ENCODE measurements at regions not wholly inside any gene's neighbourhood (a gene's known extent, or its start where the extent isn't known, plus 50 kb on each side); places are given as distances from the start of the nearest gene placed in this dataset.

GRCh38 chr6:130298258-130298657 is 67.6 kb upstream of the TMEM200A start:
- no peak for TF ChIP-seq CTCF (IDR thresholded peaks at IDR 0.05; ENCODE audit: insufficient read depth, low read length, poor library complexity, severe bottlenecking)
- TF ChIP-seq EZH2phosphoT487 (conservative IDR thresholded peaks at IDR 0.05; ENCODE audit: low read length) = no peak

Data from SU-DHL-6 (cell line).